CD14-positive monocyte (primary cell): ENCODE measurements at regions not wholly inside any gene's neighbourhood (a gene's known extent, or its start where the extent isn't known, plus 50 kb on each side); places are given as distances from the start of the nearest gene placed in this dataset.

Experiments used
- DNase-seq, 3 donors: peaks; one replicate each; pipeline ENCODE4 v3.0.0-alpha.2; 2011 to 2022
- H2AFZ ChIP-seq: 2 replicates; pipeline ENCODE4 v1.6.0; 2012; ENCODE audit warnings: mild to moderate bottlenecking, low read depth, low read length, inconsistent platforms; ENCODE audit not compliant: insufficient read depth, poor library complexity, severe bottlenecking
- H3K27ac ChIP-seq, 2 donors: 1 replicate in 1 of 2; 2 replicates in 1 of 2; pipeline ENCODE4 v1.5.1; 2012 to 2013; ENCODE audit warnings: low read length in 2 of 2, control low read depth in 1 of 2, inconsistent platforms in 1 of 2, low read depth in 1 of 2, mild to moderate bottlenecking in 1 of 2
- H3K27me3 ChIP-seq, 2 donors: one replicate each; pipeline versions ENCODE4 v1.6.0 to v1.6.1; 2011 to 2013; ENCODE audit warnings: low read length in 2 of 2; ENCODE audit not compliant: control insufficient read depth in 2 of 2, insufficient read depth in 2 of 2
- H3K36me3 ChIP-seq, 2 donors: replicated peaks in 1 of 2; 1 replicate in 1 of 2; 2 replicates in 1 of 2; pipeline versions ENCODE4 v1.5.1 to v1.6.1; 2012 to 2013; ENCODE audit warnings: low read length in 2 of 2, control low read depth in 1 of 2, inconsistent platforms in 1 of 2, mild to moderate bottlenecking in 1 of 2; ENCODE audit not compliant: insufficient read depth in 2 of 2, control insufficient read depth in 1 of 2
- H3K4me1 ChIP-seq, 2 donors: 1 replicate in 1 of 2; 2 replicates in 1 of 2; pipeline versions ENCODE4 v1.5.1 to v1.6.1; 2012 to 2013; ENCODE audit warnings: low read length in 2 of 2, control low read depth in 1 of 2, inconsistent platforms in 1 of 2, mild to moderate bottlenecking in 1 of 2, moderate library complexity in 1 of 2; ENCODE audit not compliant: insufficient read depth in 2 of 2, control insufficient read depth in 1 of 2
- H3K4me2 ChIP-seq: replicated peaks from 2 replicates; pipeline ENCODE3; 2012; ENCODE audit warnings: low read length, moderate library complexity, mild to moderate bottlenecking; ENCODE audit not compliant: poor library complexity, severe bottlenecking; ENCODE audit errors: extremely low read depth
- H3K4me3 ChIP-seq, 3 experiments: fragments of 200-600 bp in 1 of 3; sonication (generic) in 1 of 3; replicated peaks in 1 of 3; 1 replicate in 2 of 3; 2 replicates in 1 of 3; pipeline ENCODE4 v1.5.1; 2011 to 2013; ENCODE audit warnings: low read length in 3 of 3, mild to moderate bottlenecking in 3 of 3, control low read depth in 2 of 3, low read depth in 2 of 3, inconsistent platforms in 1 of 3, moderate library complexity in 1 of 3
- H3K79me2 ChIP-seq: 2 replicates; pipeline ENCODE4 v1.6.0; 2012; ENCODE audit warnings: mild to moderate bottlenecking, control low read depth, inconsistent platforms, low read length, moderate library complexity; ENCODE audit not compliant: insufficient read depth
- H3K9ac ChIP-seq: 2 replicates; pipeline ENCODE4 v1.6.0; 2017; ENCODE audit warnings: low read length, mild to moderate bottlenecking; ENCODE audit not compliant: insufficient read depth, poor library complexity, severe bottlenecking
- H3K9me3 ChIP-seq, 2 donors: replicated peaks in 1 of 2; 1 replicate in 1 of 2; 2 replicates in 1 of 2; pipeline versions ENCODE4 v1.5.1 to v1.6.1; 2012 to 2013; ENCODE audit warnings: low read length in 2 of 2, control low read depth in 1 of 2; ENCODE audit not compliant: control insufficient read depth in 1 of 2, insufficient read depth in 1 of 2
- H4K20me1 ChIP-seq: 2 replicates; pipeline ENCODE4 v1.6.0; 2012; ENCODE audit warnings: mild to moderate bottlenecking, low read length, control low read depth, moderate library complexity; ENCODE audit not compliant: insufficient read depth
- H3K27ac Mint-ChIP-seq, 7 donors: one replicate each; pipeline ENCODE4 v1.8.0; 2020; ENCODE audit warnings: mild to moderate bottlenecking in 7 of 7, mixed read lengths in 7 of 7, moderate library complexity in 6 of 7, inconsistent platforms in 2 of 7
- H3K27me3 Mint-ChIP-seq, 3 donors: one replicate each; pipeline ENCODE4 v1.8.0; 2021 to 2022; ENCODE audit warnings: low read depth in 3 of 3, mild to moderate bottlenecking in 3 of 3, mixed read lengths in 3 of 3, moderate library complexity in 3 of 3, inconsistent platforms in 1 of 3
- H3K36me3 Mint-ChIP-seq, 2 donors: one replicate each; pipeline ENCODE4 v1.8.0; 2020; ENCODE audit warnings: mixed read lengths in 2 of 2, inconsistent platforms in 1 of 2, mild to moderate bottlenecking in 1 of 2
- H3K4me1 Mint-ChIP-seq: one replicate; pipeline ENCODE4 v1.8.0; 2020; ENCODE audit warnings: mild to moderate bottlenecking, mixed read lengths
- H3K4me3 Mint-ChIP-seq, 2 donors: one replicate each; pipeline ENCODE4 v1.8.0; 2020; ENCODE audit warnings: mild to moderate bottlenecking in 2 of 2, mixed read lengths in 2 of 2, moderate library complexity in 1 of 2
- H3K9me3 Mint-ChIP-seq, 7 donors: one replicate each; pipeline ENCODE4 v1.8.0; 2020 to 2022; ENCODE audit warnings: mixed read lengths in 7 of 7, mild to moderate bottlenecking in 6 of 7, moderate library complexity in 6 of 7, inconsistent platforms in 2 of 7
- WGBS: methylation state at CpG from one replicate; pipeline ENCODE4 v1.1.5; 2013; ENCODE audit warnings: missing lambda C conversion rate; ENCODE audit not compliant: insufficient coverage; 5-methylcytosine and 5-hydroxymethylcytosine counted together
- intact Hi-C, 2 donors: fragments of 100-400 bp; cut with micrococcal nuclease; formaldehyde crosslinking; loops; one replicate each; pipeline versions ENCODE4 v1.15.0 to v1.15.1; 2023
- TF ChIP-seq, protein P1 (sequence below): fragments of 200-600 bp; IDR thresholded peaks from one replicate; pipeline ENCODE4 v1.8.0; 2022; ENCODE audit warnings: antibody characterized with exemption, mild to moderate bottlenecking

DNA sequence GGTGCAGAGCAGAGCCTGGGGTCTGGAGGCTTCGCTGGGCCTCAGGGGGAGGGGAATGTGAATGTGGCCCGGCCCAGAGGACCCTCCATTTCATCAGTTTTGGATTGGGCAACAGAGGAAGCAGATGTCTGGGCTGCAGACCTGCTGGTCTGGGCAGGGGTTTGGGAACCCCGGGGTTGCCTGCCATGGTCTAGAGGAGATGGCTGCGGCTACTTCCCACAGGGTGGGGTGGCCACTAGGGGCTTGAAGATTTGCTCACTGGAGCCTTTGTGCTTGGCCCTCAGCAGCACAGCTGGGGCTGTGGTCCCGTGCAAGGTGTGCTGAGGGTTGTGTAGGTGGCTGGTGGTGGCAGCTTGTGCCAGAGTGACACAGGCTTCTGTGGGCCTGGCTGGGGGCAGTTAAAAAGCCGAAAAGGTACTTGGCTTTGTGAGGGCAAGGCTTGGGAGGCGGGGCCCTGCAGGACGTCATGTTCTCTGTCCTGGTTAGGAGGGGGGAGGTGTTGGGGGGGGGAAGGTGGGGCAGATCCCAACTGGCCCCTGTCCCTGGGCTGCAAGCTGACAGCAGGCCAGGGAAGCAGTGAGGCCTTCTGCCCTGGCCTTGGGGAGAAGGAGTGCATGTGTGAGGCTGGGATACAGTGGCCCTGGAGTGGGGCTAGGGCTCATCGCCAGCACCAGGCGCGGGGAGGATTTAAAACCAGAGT is 98.0 kb downstream of the KPNA2 start:
- DNase-seq = peak in 2 of 3 donors; percentile 5 to 12
- Histone ChIP-seq H4K20me1 (no peaks in the 10 kb centered on the region), H3K9ac (no peak overlapping the region), H3K36me3 (peaks cover 0 to 30% of the 10 kb centered on the region in 2 donors), H3K4me3 (no peak overlapping the region), H3K27ac (no peak overlapping the region), H3K4me2 (no peak overlapping the region), H3K27me3 (no peaks in the 10 kb centered on the region), H3K9me3 (no peaks in the 10 kb centered on the region), H3K79me2 (no peaks in the 10 kb centered on the region), H3K4me1 (peaks cover 9 to 11% of the 10 kb centered on the region in 2 donors), H2AFZ (no peak overlapping the region)
- Mint-ChIP-seq H3K4me3 (no peak overlapping the region), H3K4me1 (peaks cover 12% of the 10 kb centered on the region), H3K9me3 (peaks cover 0 to 2% (median 0%) of the 10 kb centered on the region in 7 donors), H3K27me3 (no peaks in the 10 kb centered on the region), H3K27ac (peak overlapping the region in 5 of 7 donors; percentile 19 to 77 (median 38)), H3K36me3 (peaks cover 38 to 48% of the 10 kb centered on the region in 2 donors)
- WGBS = 30% methylated on average over 10 of the region's 11 CpGs
- intact Hi-C loops = no loop called here
- TF ChIP-seq, protein P1, sequence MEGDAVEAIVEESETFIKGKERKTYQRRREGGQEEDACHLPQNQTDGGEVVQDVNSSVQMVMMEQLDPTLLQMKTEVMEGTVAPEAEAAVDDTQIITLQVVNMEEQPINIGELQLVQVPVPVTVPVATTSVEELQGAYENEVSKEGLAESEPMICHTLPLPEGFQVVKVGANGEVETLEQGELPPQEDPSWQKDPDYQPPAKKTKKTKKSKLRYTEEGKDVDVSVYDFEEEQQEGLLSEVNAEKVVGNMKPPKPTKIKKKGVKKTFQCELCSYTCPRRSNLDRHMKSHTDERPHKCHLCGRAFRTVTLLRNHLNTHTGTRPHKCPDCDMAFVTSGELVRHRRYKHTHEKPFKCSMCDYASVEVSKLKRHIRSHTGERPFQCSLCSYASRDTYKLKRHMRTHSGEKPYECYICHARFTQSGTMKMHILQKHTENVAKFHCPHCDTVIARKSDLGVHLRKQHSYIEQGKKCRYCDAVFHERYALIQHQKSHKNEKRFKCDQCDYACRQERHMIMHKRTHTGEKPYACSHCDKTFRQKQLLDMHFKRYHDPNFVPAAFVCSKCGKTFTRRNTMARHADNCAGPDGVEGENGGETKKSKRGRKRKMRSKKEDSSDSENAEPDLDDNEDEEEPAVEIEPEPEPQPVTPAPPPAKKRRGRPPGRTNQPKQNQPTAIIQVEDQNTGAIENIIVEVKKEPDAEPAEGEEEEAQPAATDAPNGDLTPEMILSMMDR = no peak

GRCh38 chr17:68134046-68134637 is 98.6 kb downstream of the KPNA2 start:
- no peak overlapping the region for H3K4me3 Mint-ChIP-seq
- no peak overlapping the region for H3K27ac ChIP-seq
- H3K27me3 ChIP-seq = no peaks in the 10 kb centered on the region
- TF ChIP-seq, protein P1 = no peak
- H3K4me3 ChIP-seq = no peak overlapping the region
- H2AFZ ChIP-seq = no peak overlapping the region
- H4K20me1 ChIP-seq = no peaks in the 10 kb centered on the region
- DNase-seq = no peak
- intact Hi-C loops = no loop called here
- H3K27me3 Mint-ChIP-seq = no peaks in the 10 kb centered on the region
- H3K9ac ChIP-seq = no peak overlapping the region
- peaks cover 0 to 25% of the 10 kb centered on the region in 2 donors for H3K36me3 ChIP-seq
- H3K9me3 Mint-ChIP-seq = peaks cover 0 to 5% (median 0%) of the 10 kb centered on the region in 7 donors
- H3K79me2 ChIP-seq = no peaks in the 10 kb centered on the region
- peaks cover 35 to 44% of the 10 kb centered on the region in 2 donors for H3K36me3 Mint-ChIP-seq
- no peak overlapping the region for H3K4me2 ChIP-seq
- 78% methylated on average over 15 of the region's 23 CpGs for WGBS
- peaks cover 9 to 11% of the 10 kb centered on the region in 2 donors for H3K4me1 ChIP-seq
- peaks cover 12% of the 10 kb centered on the region for H3K4me1 Mint-ChIP-seq
- H3K27ac Mint-ChIP-seq = peak overlapping the region in 4 of 7 donors; percentile 10 to 77 (median 22)
- H3K9me3 ChIP-seq = no peaks in the 10 kb centered on the region
